Stomach (tissue), 4 donors: ENCODE measurements at regions not wholly inside any gene's neighbourhood (a gene's known extent, or its start where the extent isn't known, plus 50 kb on each side); places are given as distances from the start of the nearest gene placed in this dataset.

Experiments used
- POLR2A ChIP-seq, 4 donors: fragments of 450-650 bp; IDR thresholded peaks; one replicate each; pipeline ENCODE4 v1.6.1; 2016; ENCODE audit warnings: antibody characterized with exemption in 4 of 4, control low read depth in 2 of 4, mild to moderate bottlenecking in 1 of 4, moderate library complexity in 1 of 4
- TF ChIP-seq, protein P1 (sequence below), 7 experiments: fragments of 450-650 bp in 4 of 7; fragments of 200-600 bp in 3 of 7; sonication (generic) in 3 of 7; IDR thresholded peaks; one replicate each; pipeline ENCODE4 v1.5.1; 2016 to 2019; ENCODE audit warnings: antibody characterized with exemption in 7 of 7, control low read depth in 2 of 7, mild to moderate bottlenecking in 1 of 7

DNA sequence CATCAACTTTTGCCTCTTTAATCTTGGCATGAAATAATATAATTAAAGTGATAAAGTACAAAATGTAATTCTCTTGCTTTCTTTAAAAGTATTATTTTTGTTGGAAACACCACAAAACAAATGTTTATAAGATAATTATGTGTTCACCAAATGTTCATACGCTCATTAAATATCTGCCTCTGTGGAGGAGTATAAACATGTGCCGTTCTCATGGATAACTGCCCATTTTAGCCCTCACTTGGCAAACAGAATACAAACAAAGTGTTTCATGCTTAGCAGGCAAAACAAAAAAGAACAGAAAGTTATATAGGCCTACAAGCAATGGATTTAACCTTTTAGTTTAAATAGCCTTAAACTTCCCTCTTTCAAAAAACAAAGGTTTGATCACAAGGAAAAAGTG lies 800.5 kb upstream of the DIAPH2 start:
- TF ChIP-seq, protein P1, sequence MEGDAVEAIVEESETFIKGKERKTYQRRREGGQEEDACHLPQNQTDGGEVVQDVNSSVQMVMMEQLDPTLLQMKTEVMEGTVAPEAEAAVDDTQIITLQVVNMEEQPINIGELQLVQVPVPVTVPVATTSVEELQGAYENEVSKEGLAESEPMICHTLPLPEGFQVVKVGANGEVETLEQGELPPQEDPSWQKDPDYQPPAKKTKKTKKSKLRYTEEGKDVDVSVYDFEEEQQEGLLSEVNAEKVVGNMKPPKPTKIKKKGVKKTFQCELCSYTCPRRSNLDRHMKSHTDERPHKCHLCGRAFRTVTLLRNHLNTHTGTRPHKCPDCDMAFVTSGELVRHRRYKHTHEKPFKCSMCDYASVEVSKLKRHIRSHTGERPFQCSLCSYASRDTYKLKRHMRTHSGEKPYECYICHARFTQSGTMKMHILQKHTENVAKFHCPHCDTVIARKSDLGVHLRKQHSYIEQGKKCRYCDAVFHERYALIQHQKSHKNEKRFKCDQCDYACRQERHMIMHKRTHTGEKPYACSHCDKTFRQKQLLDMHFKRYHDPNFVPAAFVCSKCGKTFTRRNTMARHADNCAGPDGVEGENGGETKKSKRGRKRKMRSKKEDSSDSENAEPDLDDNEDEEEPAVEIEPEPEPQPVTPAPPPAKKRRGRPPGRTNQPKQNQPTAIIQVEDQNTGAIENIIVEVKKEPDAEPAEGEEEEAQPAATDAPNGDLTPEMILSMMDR (IDR thresholded peaks at IDR 0.05), result no peak
- TF ChIP-seq POLR2A (IDR thresholded peaks at IDR 0.05), result no peak
